HPDE6-E6E7 (cell line): ENCODE measurements at regions not wholly inside any gene's neighbourhood (a gene's known extent, or its start where the extent isn't known, plus 50 kb on each side); places are given as distances from the start of the nearest gene placed in this dataset.

Source experiments
- DNase-seq: peaks from one replicate; pipeline ENCODE4 v3.0.0; 2011; ENCODE audit warnings: missing footprints; ENCODE audit errors: extremely low spot score

- no peak for DNase-seq
Observed at GRCh38 chr1:67991546-67991945, 58.9 kb downstream of the DIRAS3 start.

DNA sequence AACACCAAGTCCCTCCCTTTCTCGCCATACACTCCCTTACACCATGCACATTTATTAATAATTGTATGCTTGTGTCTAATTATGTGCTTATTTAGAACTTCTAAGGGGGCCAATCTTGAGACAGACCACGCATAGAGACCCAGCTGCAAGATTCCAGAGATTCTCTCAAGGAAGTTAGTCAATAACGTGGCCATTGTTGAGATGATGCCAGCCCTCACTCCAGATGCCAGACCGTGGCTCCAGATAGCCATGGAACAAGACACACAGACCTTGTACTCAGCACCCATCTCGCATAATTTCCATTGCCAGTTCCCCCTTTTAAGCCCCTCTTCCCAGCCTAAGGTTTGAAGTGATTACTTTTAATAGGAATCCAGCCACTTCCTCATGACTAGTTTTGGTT is 62.4 kb downstream of the DIRAS3 start:
- DNase-seq, result no peak

- no peak for DNase-seq
Observed at GRCh38 chr1:67987046-67987799, 63.2 kb downstream of the DIRAS3 start.

- no peak for DNase-seq
Observed at GRCh38 chr1:67983867-67984266, 66.6 kb downstream of the DIRAS3 start.

DNA sequence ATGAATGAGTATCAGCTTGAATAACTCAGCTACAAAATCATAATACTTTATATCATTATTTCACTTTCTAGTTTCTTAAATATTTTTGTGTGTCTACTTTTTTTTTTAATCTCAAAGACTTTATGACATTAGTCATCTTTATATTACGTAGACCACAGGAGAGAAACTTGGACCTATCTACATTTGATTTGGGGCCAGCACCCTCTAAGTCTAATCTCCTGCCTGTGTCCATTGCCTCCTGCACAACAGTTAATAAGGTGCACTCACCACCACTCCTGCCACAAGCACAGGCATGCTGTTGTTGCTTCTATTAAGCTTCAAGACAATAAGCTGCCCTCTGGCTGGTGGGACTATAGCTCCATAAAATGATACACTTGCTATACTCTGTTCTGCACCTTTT is 70.4 kb downstream of the DIRAS3 start:
- no peak for DNase-seq

GRCh38 chr1:67979532-67979931 is 70.9 kb downstream of the DIRAS3 start:
- no peak for DNase-seq

DNA sequence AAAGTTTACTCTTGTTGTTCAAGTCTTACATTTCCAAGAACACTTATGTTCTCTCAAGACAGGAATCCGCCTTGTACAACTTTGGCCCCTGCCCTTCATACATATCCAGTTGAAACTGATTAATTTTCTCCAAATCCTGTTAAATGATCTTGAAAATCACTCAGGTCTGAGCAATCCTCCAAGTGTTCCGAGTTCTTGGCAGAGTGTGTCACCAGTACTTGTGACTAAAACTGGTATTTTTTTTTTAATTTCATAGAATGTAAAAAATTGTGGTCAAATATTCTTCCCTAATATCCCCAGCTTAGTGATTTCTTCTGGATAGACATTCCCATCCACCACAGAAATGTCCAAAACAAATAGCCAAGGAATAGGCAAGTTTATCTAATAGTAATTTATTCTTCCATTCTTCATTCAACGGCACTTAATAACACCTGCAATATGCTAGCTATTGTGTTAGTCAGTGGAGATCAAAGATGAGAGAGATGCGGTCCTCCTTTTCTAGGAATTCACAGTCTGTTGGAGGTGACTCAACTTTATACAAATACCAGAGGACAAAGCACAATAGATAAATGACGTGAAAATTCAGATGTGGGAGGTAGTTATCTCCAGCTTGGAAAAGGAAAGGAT is 71.4 kb downstream of the DIRAS3 start:
- DNase-seq, result peak; percentile 25

DNA sequence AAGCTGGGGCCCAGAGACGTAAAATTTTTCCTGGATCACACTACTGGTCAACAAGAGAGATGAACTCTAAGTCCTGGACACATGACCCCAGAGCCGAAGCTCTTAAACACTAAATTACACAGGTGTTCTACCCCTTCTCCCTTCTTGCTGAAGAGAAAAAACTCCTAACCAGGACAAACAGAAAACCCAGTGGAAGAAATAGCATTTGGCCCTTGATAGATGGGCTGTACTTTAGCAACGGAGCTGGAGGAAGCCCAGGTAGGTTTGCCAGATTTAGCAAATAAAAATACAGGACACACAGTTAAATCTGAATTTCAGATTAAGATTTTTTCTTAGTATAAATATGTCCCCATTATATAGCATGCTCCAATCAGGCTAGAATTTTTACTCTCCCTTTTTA is 72.7 kb downstream of the DIRAS3 start:
- DNase-seq, result no peak

DNA sequence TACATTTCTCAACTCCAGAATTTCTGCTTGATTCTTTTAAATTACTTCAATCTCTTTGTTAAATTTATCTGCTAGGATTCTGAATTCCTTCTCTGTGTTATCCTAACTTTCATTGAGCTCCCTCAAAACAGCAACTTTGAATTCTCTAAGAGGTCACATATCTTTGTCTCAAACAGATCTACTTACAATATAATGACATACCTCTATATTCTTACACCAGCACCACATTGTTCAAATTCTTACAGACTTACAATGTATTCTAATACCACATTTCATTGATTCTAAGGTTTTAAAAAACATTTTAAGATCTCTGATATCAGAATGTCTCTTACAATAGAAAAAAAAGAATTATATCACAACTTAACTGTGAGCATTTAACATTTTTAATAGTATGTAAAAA is 77.4 kb downstream of the DIRAS3 start:
- no peak for DNase-seq

- peak; percentile 42 for DNase-seq
Observed at GRCh38 chr1:67970088-67970487, 80.3 kb downstream of the DIRAS3 start.

GRCh38 chr1:67969446-67969845 is 81.0 kb downstream of the DIRAS3 start:
- DNase-seq, result no peak

- no peak for DNase-seq
Observed at GRCh38 chr1:67966666-67967009, 83.8 kb downstream of the DIRAS3 start.

DNA sequence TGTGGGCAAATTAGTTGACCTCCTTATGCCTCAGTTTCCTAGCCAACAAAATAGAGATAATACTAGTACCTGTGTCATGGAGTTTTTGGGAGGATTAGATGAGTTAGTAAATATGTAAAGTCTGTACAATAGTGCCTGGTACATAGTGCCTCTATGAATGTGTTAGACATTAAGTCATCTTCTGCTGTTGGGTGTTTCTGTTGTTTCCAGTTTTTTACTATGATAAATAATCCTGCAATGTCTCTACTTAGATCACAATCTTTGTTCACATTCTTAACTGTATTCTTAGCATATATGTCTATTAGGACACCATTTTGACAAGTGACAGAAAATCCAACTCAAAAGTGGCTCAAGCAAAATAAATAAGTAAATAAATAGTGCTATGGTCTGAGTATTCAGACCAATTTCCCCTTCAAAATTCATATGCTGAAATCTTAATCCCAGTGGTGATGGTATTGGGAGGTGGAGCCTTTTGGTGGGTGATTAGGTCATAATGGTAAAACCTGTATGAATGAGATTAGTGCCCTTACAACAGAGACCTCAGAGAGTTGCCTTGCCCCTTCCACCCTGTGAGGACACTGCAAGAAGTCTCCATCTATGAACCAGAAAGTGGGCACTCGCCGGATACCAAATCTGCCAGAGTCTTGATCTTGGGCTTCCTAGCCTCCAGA is 84.3 kb downstream of the DIRAS3 start:
- no peak for DNase-seq

DNA sequence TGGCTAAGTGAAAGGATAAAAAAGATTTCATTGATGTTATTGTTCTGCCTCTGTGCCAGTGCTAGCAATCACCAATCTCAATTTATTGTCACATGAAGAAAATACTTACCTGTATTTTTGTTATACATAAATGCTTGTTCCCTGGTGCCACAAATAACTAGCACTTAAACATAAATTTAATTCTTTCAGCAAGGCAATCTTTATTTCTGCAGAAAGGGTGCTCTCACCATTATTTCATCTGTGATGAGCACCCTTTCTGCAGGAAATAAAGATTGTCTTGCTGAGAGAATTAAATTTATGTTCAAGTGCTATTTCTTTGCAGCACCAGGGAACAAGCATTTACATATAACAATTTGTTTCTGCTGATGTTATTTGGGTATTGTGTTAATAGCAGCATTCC is 87.2 kb downstream of the DIRAS3 start:
- no peak for DNase-seq

DNA sequence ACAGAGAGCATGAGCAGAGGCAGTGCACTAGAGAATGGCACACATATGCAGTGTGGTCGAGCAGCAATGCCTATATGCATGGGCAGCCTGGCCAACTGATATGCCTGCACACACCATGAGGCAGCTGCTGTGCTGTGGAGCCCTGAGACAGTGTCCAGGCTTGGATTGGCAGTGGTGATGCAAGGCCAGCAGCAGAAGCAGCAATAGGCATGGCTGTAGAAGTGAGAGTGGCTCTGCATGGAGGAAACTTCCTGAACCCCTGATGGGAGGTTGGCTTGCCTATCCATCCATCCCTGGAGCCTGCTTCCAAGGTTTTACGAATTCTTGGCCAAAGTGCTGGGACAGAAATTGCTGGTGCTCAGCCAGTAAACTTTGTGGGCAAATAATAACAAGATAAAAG is 89.7 kb downstream of the DIRAS3 start:
- no peak for DNase-seq

DNA sequence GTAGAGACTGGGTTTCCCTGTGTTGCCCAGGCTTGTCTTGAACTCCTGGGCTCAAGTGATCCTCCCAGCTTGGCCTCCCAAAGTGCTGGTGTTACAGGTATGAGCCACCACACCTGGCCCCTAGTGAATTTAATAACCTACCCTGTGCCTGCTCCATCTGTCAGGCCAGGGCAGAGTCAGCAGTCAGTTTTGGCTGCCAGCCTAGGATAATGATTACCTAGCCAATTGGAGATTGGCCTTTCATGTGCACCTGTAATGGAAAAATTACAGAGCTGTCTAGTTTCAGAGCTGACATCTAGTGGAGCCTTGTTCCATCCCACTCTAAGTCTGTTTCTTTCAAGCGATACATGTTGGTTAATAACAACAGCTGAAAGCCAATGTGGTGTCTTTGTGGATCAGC is 92.0 kb downstream of the DIRAS3 start:
- no peak for DNase-seq

GRCh38 chr1:67957066-67957465 is 93.4 kb downstream of the DIRAS3 start:
- DNase-seq, result no peak

- no peak for DNase-seq
Observed at GRCh38 chr1:67956116-67956515, 94.3 kb downstream of the DIRAS3 start.

DNA sequence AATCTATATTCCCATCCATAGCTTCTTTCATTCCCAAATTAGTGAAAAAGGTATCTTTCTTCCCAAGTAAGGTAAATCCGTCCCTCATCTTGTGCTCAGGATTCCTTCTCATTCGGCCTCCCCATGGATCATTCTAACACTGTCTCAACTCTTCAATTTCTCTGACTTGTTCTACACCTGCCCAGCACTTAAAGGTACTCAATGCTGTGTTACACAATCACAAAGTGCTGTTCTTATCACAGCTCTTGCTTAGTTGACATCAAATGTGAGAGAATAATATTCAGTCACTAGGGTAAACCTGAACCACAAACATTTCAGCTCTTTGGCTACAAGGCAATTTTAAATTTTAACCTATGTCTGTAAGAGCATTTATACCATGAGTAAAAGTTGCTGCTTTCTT is 94.8 kb downstream of the DIRAS3 start:
- DNase-seq, result no peak

- no peak for DNase-seq
Observed at GRCh38 chr1:67953301-67953700, 97.1 kb downstream of the DIRAS3 start.

- no peak for DNase-seq
Observed at GRCh38 chr1:67952071-67952470, 98.4 kb downstream of the DIRAS3 start.

- no peak for DNase-seq
Observed at GRCh38 chr1:67951014-67951413, 99.4 kb downstream of the DIRAS3 start.
